ENCODE measurements at regions not wholly inside any gene's neighbourhood (a gene's known extent, or its start where the extent isn't known, plus 50 kb on each side); places are given as distances from the start of the nearest gene placed in this dataset.

- Histone ChIP-seq H3K4me1 (ENCODE audit: control insufficient read depth, extremely low read depth, insufficient read depth, low read length) (no peaks in the 10 kb centered on the region), H3K4me3 (replicated peaks in 1 of 3; ENCODE audit: insufficient read depth in 1 of 3, low read depth in 1 of 3, low read length in 3 of 3) (no peak overlapping the region), H3K4me2 (ENCODE audit: insufficient read depth, low read length) (no peak overlapping the region), H3K36me3 (ENCODE audit: control insufficient read depth in 2 of 2, extremely low read depth in 1 of 2, insufficient read depth in 2 of 2, low read length in 2 of 2) (no peaks in the 10 kb centered on the region), H3K27ac (ENCODE audit: insufficient read depth, low read depth, low read length) (no peak overlapping the region), H3K27me3 (ENCODE audit: control insufficient read depth in 2 of 2, insufficient read depth in 2 of 2, low read length in 2 of 2) (no peaks in the 10 kb centered on the region), H3K9ac (replicated peaks; ENCODE audit: extremely low read depth, insufficient read depth, low read length) (no peak overlapping the region), H4K20me1 (replicated peaks; ENCODE audit: control insufficient read depth, extremely low read depth, insufficient read depth, low read length) (no peaks in the 10 kb centered on the region), H2AFZ (ENCODE audit: low read depth, low read length) (no peak overlapping the region), H3K79me2 (ENCODE audit: control insufficient read depth, insufficient read depth, low read length) (no peaks in the 10 kb centered on the region), H3K9me1 (replicated peaks; ENCODE audit: control insufficient read depth, extremely low read depth, insufficient read depth, low read length) (no peaks in the 10 kb centered on the region), H3K9me3 (replicated peaks; ENCODE audit: control insufficient read depth, insufficient read depth, low read length) (no peaks in the 10 kb centered on the region)
- ChIA-PET CTCF (no interaction called here), POLR2A (no interaction called here)
- DNase-seq (ENCODE audit: low read depth, low spot score), result no peak
- TF ChIP-seq MYC (IDR thresholded peaks at IDR 0.05; ENCODE audit: low read depth, low read length) (no peak), GATA2 (IDR thresholded peaks at IDR 0.05; ENCODE audit: insufficient read depth, insufficient read length, low read depth, low read length) (no peak), MAX (IDR thresholded peaks at IDR 0.05; ENCODE audit: insufficient read depth, insufficient read length) (no peak), CTCF (IDR thresholded peaks at IDR 0.05; ENCODE audit: extremely low read depth in 1 of 2, insufficient read depth in 1 of 2, low read depth in 1 of 2, low read length in 2 of 2) (no peak), JUN (IDR thresholded peaks at IDR 0.05; ENCODE audit: borderline replicate concordance, insufficient read depth, insufficient read length, low read depth) (no peak), FOS (IDR thresholded peaks at IDR 0.05; ENCODE audit: borderline replicate concordance, insufficient read depth, low read length) (no peak), POLR2AphosphoS5 (IDR thresholded peaks at IDR 0.05; ENCODE audit: insufficient read depth, low read depth, low read length) (no peak)
- FAIRE-seq, result no peak
- dilution Hi-C loops (cut with MboI; ENCODE audit: extremely low pct_ligation_motif_present, low sequenced_read_pairs) (no loop called here), intact Hi-C loops (cut with micrococcal nuclease) (no loop called here)
- no TSS peak for BruUV-seq (replicated peaks)
Observed at GRCh38 chr21:25240974-25241373, 366.3 kb downstream of the MRPL39 start.

All from endothelial cell of umbilical vein (primary cell).